ENCODE measurements at regions not wholly inside any gene's neighbourhood (a gene's known extent, or its start where the extent isn't known, plus 50 kb on each side); places are given as distances from the start of the nearest gene placed in this dataset.
"Not testable (repeated sequence)": the region's sequence is repeated elsewhere in the genome, so short reads cannot be mapped to it uniquely, and the experiment has no call there.

DNA sequence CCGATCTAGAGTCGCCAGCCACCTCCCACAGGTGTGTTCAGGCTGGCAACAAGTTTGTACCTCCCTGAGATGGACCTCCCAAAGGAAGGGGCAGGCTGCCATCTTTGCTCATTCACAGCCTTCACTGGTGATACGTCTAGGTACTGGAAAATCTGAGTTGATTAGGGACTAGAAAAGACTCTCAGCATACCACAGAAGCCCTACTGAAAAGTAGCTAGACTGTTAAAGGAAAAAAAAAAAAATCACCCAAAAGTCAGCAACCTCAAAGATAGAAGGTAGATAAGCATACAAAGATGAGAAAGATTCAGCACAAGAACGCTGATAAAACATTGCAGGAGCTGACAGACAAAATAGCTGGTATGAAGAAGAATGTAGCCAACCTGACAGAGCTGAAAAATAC, 128.6 kb upstream of the WDR75 start:
- no peak for DNase-seq

DNA sequence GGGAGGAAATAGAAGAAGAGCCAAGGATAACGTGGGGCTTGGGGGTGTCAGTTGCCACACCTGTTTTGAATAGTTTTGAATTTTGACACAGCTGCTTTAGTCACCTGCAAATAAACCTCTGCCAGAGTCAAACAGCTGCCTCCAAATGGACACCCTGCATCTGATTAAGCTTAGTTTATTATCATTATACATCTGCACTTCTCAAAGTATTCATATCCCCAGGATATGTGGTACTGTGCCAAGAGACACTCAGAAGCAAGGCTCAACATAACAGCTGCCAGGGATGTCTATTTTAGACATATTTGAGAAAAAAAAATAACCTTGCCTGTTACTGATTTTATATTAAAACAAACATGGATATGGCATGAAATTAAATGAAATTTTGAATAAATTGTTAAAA, 122.5 kb upstream of the WDR75 start:
- DNase-seq = no peak

DNA sequence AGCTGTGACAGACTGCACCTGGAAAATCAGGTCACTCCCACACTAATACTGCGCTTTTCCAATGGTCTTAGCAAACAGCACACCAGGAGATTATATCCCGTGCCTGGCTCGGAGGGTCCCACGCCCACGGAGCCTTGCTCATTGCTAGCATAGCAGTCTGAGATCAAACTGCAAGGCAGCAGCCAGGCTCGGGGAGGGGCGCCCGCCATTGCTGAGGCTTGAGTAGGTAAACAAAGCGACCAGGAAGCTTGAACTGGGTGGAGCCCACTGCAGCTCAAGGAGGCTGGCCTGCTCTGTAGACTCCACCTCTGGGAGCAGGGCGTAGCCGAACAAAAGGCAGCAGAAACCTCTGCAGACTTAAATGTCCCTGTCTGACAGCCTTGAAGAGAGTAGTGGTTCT, 121.8 kb upstream of the WDR75 start:
- not testable (repeated sequence) for DNase-seq

DNA sequence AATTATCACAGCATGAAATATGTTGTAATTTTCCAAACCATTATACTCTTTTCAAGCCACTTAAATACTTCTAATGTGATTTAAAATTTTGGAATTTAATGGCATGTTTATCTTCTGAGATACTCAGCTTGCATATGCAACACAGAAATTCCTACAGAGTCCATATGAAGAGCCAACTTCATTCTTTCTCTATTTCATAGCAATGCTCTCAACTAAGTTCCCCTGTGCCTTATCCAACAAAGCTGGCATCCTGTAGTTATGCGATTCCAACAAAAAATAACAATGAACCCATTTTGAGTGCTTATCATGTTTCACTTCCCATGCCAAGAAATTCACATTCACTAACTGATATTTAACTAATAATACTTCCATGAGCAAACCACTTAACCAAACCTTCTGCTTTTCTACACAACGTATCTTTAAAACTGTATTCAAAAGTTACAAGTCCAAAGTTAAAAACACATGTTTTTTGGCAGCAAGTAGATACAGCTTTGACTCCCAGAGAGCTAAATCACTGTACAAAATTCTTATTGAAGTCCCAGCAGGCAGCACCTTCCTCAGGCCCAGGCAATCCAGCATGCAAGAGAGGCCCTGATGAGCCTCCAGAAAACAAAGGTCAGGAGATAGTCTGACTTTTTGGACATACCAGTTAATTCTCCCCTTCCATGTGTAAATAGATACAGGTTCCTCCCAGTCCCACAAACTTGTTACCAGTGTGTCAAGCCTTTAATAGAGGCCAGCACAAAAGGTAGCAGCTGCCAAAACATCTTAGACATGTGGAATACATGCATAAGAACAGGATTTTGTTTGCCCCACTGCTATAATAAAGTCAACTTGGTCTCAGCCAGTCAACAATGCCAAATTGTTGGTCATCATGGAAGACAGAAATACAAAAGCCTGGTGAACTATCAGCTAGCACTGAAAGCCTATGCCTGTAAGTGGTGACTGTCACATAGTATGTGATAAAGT, 113.1 kb upstream of the WDR75 start:
- no peak for DNase-seq

DNA sequence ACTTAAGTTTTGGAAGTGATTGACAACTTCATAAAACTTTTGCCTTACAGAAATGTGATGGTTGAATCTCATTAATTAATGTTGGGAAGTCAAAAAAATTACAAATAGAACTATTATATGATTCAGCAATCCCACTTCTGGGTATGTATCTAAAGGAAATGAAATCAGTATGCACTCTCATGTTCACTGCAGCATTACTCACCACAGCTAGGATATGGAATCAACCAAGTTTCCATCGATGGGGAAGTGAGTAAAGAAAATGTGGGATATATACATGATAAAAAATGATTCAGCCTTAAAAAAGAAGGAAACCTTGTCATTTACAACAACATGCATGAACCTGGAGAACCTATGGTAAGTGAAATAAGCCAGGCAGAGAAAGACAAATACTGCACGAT, 112.4 kb upstream of the WDR75 start:
- no peak for DNase-seq

DNA sequence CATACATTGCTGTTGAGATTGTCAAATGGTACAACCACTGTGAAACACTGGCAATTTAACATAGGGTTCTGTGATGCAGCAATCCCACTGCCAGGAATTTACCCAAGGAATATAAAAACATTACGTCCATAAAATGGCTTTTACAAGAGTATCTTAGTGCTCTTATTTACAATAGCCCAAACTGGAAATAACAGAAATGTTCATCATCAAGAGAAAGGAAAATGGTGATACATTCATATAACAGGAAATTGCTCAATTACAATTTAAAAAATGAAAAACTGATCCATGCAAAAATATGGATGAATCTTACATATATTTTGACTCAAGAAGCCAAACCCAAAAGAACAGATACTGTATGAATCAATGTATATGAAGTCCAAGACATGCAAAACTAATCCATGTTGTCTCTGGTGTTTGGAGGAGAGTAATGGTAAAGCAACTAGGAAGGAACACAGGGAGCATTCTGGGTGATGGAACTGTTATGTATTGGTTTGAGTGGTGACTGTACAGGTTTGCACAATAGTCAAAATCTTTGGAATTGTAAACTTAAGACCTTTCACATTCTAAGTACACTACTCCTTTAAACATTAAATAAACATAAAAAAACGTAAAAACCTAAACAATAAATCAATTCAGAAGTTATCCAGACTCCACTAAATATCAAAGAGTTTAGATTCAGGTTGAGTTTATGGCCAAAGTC, 104.8 kb upstream of the WDR75 start:
- DNase-seq = no peak

DNA sequence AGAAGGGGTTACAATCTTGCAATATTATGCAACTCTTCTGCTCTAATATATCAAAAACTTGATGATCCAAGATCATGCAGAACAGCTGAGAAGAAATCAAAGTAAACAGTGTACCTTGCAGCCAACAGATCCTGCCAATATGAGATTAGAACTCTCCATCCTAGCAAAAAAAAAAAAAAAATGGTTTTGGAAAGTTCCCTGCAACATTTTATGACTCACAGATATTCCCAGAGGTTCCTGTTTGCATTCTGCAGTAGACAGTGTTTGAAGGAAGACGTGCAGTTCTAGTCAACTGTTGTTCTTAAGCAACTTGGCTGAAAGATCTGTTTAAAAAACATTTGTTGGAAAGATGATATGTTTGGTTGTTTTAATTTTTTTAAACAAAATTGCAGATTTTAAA, 103.6 kb upstream of the WDR75 start:
- DNase-seq = no peak

DNA sequence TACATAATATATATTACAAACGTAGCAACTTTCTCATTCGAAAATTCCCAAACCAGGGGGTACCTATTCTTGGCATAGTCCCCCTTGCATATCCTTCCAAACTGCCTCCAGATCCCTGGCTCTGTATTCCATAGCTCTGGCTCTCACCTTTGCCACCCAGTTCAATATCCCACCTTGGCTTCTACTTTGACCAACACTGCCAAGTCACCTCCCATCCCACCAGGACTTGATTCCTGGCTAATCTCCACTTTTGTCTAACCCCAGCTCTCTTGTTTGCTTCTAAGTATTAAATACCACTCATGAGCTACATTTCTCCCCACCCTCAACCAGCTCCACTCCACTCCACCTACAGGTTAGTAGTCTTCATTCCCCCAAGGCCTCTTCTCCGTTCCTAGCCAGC, 103.2 kb upstream of the WDR75 start:
- no peak for DNase-seq

DNA sequence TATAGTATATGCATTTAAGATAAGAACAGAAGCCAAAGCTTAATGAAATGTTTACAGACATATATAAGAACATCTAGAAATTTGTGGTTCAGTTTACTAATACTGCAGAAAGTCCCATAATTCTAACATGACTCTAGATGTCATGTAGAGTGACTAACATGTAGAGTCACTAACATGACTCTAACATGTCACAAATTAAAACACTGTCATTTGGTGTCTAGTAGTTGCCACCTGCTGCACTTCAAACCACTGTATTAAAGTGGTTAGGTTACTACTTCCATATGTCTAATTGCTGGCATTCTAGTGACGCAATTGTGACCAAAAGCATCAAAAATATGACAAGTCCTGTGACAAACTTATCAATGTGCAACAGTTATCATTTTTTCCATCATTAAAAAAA, 100.2 kb upstream of the WDR75 start:
- DNase-seq = no peak

DNA sequence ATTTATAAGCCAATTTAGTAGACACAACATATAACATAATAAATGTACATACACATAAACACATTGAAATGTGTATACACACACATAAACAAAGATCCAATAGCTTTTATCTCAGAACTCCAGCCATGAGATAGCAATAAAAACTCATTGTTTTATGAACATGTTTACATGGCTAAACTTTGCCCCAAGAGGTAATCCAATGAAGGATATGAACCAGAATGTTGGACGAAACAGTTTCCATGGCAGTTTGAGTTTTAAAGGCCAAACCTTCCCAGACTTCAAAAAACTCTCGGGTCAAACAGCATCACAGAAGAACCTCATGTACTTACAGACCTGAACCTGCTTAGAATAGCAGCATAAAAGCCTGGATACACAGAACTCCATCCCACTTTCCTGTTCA, 97.2 kb upstream of the WDR75 start:
- DNase-seq = no peak

DNA sequence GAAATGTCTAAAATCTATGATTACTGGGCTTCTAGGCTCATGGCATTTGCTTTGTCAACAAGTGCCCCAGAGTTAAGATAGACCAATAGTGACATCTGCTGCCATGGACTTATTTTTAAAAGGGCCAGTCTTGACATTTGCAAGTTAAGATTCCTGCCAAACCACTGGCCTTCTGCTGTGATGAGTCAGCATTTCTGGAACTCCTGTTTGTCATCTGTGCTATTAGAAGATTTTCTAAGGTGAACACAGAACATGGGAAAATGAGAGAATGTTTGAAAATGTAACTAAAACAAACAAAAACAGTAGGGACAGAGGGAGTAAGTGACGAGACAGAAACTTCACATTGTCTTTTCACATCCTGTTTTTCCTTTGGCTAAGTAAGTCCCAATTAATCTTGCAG, 93.7 kb upstream of the WDR75 start:
- peak; percentile 1 to 38 for DNase-seq

DNA sequence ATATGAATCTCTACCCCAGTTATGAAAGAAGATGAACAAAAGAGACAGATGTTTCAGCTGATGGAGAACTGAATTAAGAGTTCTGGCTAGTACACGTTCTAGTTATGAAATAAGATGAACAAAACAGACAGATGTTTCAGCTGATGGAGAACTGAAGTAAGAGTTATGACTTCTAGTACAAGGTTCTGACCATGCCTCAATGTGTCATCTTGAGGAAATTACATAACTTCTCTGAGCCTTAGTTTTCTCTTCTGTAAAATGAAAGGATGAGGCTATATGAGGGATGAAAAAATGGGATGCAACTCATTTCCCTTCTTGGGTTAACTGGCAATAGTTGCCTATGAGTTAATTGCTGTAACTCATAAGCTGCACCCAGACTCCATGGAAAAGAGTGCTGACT, 92.9 kb upstream of the WDR75 start:
- no peak for DNase-seq

DNA sequence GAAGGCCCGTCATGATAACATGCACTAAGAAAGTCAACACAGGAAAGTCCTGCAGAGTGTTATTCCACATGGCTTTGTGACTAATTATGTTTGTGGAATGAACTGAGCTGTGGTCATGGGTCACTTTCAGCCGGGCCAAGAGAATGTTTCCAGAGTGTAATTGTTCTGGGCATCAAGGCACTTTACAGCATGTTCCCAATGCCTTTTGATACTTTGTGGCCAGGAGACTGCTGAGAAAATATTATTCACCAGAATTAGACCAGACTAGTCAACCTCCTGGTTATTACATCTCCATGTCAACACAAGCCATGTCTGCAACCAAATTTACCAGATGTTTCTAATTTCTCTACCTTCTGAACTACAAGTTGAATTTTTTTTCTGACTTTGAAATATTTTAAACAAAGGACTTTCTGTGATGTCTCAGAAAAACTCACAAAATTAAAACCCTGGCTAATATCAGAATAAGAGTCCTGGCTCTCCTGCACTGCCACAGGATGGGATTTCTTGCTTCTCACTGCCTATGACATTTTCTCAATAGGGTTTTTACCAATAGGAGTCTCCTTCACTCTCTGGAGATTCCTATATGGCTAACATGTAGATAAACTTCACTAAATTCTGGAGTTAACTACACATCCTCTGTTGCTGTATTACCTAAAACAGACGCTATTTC, 90.6 kb upstream of the WDR75 start:
- DNase-seq = no peak

DNA sequence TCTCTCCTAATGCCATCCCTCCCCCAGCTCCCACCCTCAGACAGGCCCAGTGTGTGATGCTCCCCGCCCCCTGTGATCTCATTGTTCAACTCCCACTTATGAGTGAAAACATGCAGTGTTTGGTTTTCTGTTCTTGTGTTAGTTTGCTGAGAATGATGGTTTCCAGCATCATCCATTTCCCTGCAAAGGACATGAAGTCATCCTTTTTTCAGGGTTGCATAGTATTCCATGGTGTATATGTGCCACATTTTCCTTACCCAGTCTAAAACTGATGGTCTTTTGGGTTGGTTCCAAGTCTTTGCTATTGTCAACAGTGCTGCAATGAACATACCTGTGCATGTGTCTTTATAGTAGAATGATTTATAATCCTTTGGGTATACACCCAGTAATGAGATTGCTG, 89.3 kb upstream of the WDR75 start:
- DNase-seq = not testable (repeated sequence)

DNA sequence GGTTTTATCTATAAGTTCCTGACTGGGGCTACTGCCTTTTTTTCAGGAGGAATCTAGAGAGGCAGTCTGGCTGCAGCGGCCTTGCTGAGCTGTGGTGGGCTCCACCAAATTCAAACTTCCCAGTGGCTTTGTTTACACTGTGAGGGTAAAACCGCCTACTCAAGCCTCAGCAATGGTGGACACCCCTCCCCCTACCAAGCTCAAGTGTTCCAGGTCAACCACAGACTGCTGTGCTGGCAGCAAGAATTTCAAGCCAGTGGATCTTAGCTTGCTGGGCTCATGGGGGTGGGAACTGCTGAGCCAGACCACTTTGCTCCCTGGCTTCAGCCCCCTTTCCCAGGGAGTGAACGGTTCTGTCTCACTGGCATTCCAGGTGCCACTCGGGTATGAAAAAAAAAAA, 83.9 kb upstream of the WDR75 start:
- not testable (repeated sequence) for DNase-seq

DNA sequence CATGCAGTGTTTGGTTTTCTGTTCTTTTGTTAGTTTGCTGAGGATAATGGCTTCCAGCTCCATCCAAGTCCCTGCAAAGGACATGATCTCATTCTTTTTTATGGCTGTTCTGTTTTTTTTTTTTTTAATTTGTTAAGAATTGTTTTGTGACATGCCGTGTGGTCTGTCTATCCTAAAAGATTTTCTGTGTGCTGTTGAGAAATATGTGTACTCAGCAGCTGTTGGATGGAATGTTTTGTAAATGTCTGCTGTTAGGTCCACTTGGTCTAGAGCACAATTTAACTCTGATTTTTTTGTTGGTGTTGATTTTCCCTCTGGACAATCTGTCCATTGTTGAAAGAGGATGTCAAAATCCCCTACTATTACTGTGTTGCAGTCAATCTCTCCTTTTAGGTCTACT, 80.4 kb upstream of the WDR75 start:
- no peak for DNase-seq

DNA sequence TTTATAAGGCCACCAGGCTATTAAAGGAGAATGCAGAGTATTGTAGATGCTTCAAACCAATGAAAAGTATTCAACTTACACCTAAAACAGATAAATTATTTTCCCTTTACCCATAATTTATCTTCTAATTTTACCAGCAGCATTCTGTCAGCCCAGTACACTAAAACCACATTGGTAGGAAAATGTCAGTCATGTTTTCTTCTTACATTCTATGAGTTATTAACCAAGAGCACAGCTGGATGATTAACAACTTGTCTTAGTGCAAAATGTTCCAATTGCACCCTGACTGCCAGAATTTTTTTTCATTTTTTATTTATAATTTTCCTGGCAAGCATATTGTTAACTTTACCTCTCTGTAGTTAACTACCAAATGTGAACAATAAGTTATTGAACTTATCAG, 79.0 kb upstream of the WDR75 start:
- DNase-seq = no peak

DNA sequence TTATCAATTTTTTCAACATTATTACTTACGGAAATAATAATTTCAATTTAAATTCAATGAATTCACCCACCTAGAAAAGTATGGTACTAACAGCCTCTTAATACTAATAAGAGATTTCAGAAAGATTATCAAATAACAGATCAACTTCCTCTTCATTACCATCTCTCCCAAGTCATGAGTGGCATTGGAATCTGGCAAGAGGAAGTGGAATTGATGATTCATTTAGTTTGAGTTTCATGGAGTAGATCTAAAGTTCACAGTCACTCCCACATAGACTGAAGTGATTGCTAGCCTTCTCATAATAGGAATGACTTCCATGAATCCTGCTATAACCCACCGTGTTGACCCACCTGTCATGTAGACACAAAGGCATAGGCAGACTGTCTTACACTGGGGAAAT, 77.7 kb upstream of the WDR75 start:
- no peak for DNase-seq

DNA sequence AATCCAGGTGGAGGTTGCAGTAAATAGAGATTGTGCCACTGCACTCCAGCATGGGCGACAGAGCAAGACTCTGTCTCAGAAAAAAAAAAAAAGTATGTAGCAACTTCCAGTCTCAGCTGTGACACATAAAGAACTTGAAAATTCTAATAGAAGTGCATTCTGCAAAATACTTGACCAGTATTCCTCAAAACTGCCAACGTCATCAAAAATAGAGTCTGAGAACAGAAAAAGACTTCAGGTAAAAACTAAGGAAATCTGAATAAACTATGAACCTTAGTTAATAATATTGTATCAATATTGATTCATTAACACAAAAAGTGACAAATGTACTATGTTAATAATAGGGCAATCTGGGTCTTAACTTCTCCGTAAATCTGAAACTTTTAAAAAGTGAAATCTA, 76.7 kb upstream of the WDR75 start:
- DNase-seq = no peak

DNA sequence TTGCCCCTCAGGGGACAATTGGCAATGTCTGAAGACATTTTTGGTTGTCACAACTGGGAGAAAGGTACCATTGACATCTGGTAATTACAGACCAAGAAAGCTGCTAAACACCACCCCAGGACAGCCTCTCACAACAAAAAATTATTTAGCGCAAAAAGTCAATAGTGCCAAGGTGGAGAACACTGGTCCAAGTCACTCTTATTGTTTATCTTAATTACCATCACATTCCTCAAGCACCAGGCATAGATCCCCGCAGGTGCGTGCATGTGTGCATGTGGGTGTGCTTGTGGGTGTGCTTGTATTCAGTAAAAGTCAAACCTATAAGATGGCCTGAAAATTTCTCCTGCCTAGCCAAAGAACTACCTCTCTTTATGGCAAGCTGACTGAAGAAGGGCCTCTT, 74.9 kb upstream of the WDR75 start:
- DNase-seq = no peak

DNA sequence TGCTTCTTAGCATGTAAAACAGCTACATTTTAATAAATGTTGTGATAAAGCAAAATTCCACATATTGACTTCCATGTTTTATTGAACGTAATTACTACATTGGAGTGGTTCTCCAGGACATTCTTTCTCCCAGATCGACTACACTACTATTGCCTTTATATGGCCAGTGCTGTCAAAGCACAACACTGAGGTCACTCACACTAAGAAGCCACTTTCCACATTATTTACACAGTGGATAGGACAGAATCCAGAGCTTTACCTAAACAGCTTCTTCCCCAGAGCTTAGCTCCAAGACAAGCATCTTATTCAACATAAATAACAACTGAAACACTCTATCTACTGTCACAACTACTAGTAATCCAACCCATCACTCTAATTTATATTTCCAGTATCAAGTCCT, 73.9 kb upstream of the WDR75 start:
- no peak for DNase-seq

DNA sequence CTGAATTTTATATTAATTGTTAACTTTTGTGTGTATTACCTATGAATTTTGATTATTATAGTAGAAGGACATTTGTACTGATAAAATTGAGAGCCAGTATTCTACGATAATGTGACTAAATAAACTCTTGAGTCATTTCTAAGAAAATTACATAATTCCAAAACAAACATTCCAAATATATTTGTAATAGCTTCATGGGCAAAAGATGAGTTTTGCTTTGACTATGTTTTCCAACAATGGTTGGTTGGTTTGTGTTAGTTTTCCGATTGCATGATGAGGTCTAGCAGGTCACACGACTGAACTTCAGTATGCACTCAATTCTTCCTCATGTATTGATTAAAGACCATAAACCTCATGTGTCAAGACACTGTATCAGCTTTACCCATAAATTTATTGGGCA, 71.7 kb upstream of the WDR75 start:
- no peak for DNase-seq

DNA sequence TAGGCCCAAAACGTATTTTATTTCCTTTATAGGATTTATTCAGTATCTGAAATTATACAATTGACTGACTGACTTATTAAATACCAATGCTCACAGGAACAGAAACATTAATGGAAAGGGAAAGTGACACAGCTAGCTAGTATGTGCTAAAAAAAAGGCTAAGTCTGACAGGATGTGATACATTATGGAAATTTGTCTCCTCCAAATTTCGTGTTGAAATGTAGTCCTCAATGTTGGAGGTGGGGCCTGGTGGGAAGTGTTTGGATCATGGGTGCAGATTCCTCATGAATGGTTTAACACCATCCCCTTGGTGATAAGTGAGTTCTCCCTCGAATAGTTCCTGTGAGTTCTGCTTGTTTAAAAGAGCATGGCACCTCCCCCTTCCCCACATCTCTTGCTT, 70.6 kb upstream of the WDR75 start:
- no peak for DNase-seq

DNA sequence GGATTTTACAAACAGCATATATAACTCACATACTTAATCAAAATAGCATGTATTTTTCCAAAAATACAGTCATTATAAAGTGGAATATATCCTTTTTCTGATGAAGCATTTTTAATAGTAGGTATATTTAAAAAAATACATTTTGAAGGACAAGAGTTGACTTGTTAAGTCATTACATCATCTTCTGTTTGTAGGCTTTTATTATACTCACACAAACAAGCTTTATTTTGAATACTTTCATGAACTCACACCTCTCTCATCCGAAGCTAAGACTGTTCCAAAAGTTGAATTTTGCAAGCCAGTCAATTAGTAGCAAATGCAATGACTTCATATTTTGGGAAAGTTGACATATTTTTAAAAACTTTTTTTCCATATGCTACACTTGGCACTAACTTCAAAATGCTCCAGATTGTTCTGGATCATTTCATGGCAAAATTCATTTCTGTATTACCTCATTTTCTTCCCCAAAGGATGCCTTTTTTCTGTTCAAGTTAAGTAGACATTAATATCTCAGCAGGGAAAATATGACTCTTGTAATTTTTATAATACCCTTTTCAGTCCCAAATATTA, 68.5 kb upstream of the WDR75 start:
- DNase-seq = no peak

Measured in activated CD4-positive, alpha-beta T cell treated with anti-CD3 and anti-CD28 coated beads for 4 hours (primary cell).